IPS DF 6.9 (cell line): ENCODE measurements at regions not wholly inside any gene's neighbourhood (a gene's known extent, or its start where the extent isn't known, plus 50 kb on each side); places are given as distances from the start of the nearest gene placed in this dataset.

Experiments used
- DNase-seq: peaks from one replicate; pipeline ENCODE4 v3.0.0-alpha.2; 2013; ENCODE audit warnings: low read depth, low spot score
- H3K27ac ChIP-seq: one replicate; pipeline ENCODE4 v1.5.1; 2013; ENCODE audit warnings: low read length, control low read depth
- H3K27me3 ChIP-seq: 2 replicates; pipeline ENCODE4 v1.6.1; 2013; ENCODE audit warnings: mild to moderate bottlenecking, low read length; ENCODE audit not compliant: control insufficient read depth, insufficient read depth
- H3K36me3 ChIP-seq: 2 replicates; pipeline ENCODE4 v1.6.1; 2013; ENCODE audit warnings: low read length; ENCODE audit not compliant: control insufficient read depth, insufficient read depth
- H3K4me1 ChIP-seq: 2 replicates; pipeline ENCODE4 v1.6.1; 2013; ENCODE audit warnings: low read length; ENCODE audit not compliant: control insufficient read depth, insufficient read depth
- H3K4me3 ChIP-seq: 2 replicates; pipeline ENCODE4 v1.5.1; 2013; ENCODE audit warnings: mild to moderate bottlenecking, low read length
- H3K9me3 ChIP-seq: 2 replicates; pipeline ENCODE4 v1.6.1; 2013; ENCODE audit warnings: low read length, inconsistent platforms; ENCODE audit not compliant: control insufficient read depth, insufficient read depth
- WGBS: extraction: QIAGEN DNeasy Blood & Tissue Kit; methylation state at CpG from one replicate; pipeline ENCODE4 v1.1.7; 2013; ENCODE audit warnings: mixed read lengths, missing lambda C conversion rate; ENCODE audit not compliant: insufficient read length, insufficient coverage; 5-methylcytosine and 5-hydroxymethylcytosine counted together

DNA sequence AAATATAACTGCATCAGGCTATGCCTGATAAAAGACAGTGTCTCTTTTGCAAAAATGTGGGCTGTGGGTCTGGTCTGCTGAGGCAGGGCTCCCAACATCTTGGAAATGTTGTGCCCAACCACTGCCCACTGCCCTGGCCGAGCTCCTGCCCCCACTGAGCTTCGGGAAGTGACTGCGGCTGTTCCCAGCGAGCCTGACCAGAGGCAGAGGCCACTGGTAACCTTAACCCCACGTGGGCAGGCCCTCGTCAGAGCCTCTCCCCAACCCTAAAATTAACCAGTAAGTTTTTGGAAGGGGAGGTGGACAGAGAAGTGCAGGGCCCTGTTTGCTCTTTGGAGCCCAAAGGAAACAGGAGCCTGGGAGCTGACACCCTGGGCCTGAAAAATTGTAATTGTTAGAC, 225.9 kb downstream of the MAFB start:
- Histone ChIP-seq H3K36me3 (no peaks in the 10 kb centered on the region), H3K27me3 (no peaks in the 10 kb centered on the region), H3K4me1 (no peaks in the 10 kb centered on the region), H3K9me3 (no peaks in the 10 kb centered on the region), H3K27ac (no peak overlapping the region), H3K4me3 (no peak overlapping the region)
- WGBS: no CpG with 5 or more reads among the region's 6 CpGs
- no peak for DNase-seq

DNA sequence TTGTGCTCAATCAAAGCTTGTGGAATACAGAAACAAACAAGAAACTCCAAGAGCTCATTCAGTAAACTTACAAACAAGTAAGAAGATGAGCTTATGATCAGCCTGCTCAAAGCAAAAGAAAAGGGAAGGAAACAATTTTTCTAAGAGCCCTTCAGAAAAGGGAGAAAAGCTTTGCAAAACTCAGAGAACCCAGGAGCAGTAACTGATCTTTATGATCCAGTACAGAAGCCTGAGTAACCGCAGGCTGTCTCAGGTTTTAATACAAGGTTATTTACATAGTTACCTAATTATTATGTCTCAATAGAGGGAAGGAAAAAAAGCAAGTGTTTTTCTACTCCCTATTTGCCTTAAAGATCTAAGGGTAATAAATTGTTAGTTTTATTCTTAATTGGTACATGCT, 226.5 kb downstream of the MAFB start:
- DNase-seq: no peak
- Histone ChIP-seq H3K27ac (no peak overlapping the region), H3K4me3 (no peak overlapping the region), H3K27me3 (no peaks in the 10 kb centered on the region), H3K4me1 (no peaks in the 10 kb centered on the region), H3K36me3 (no peaks in the 10 kb centered on the region), H3K9me3 (no peaks in the 10 kb centered on the region)
- no CpG with 5 or more reads among the region's 1 CpG for WGBS

DNA sequence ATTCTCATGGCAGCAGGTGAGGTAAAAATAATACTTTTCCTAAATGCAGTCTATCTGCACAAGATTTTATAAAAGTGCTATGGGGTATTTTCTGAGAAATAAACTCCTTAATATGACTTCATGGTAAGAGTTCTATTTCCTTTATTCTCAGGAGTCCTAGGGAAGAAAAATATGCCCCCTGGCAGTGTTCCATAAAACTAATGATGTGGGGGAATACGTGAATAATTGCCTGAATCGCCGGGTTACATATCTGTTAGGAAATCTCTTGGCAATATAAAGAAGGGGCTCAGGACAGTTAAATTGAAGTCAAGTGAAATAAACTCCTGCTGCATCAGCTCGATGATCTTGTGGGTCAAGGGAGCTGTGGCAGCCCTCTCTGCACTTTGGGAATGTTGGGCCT, 229.7 kb downstream of the MAFB start:
- Histone ChIP-seq H3K4me3 (no peak overlapping the region), H3K27ac (no peak overlapping the region), H3K27me3 (no peaks in the 10 kb centered on the region), H3K4me1 (no peaks in the 10 kb centered on the region), H3K36me3 (no peaks in the 10 kb centered on the region), H3K9me3 (no peaks in the 10 kb centered on the region)
- DNase-seq: no peak
- WGBS: no CpG with 5 or more reads among the region's 4 CpGs

DNA sequence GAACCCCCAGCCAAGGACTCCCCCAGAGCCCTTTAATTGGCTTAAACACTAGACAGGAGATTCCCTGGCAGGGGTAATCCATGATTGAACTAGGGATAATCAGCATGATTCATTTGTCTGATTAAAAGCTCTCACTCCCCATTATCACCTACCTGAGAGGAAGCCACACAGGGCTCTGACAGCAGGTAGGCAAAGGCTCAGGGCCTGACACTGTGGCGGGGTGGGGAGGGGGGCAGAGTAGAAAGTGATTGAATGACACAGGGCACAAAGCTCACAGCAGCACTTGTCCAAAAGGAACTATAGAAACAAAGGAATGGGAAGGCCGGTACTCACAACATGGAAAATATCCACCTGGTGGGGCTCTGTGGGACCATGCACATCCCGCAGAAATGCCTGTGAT, 231.6 kb downstream of the MAFB start:
- Histone ChIP-seq H3K36me3 (no peaks in the 10 kb centered on the region), H3K27me3 (no peaks in the 10 kb centered on the region), H3K4me1 (no peaks in the 10 kb centered on the region), H3K27ac (no peak overlapping the region), H3K9me3 (no peaks in the 10 kb centered on the region), H3K4me3 (no peak overlapping the region)
- no peak for DNase-seq
- WGBS: no CpG with 5 or more reads among the region's 3 CpGs

DNA sequence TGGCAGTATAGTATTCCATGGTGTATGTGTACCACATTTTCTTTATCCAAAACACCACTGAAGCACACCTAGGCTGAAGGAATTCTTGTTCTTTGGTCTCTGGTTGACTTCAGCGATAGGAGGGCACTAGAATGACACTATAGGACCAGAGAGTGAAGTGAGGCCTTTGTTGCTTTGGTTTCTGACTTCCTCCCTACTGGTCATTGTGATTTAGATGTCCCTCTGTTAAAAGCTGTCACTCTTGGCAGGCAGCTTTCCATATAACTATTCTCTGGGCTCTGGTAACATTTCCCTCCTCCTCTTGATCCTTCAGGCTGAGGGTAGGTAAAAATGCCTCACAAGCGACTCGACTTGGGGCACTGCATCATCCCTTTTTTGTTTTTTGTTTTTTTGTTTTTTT, 236.3 kb downstream of the MAFB start:
- Histone ChIP-seq H3K9me3 (no peaks in the 10 kb centered on the region), H3K27me3 (no peaks in the 10 kb centered on the region), H3K36me3 (no peaks in the 10 kb centered on the region), H3K4me1 (no peaks in the 10 kb centered on the region), H3K4me3 (no peak overlapping the region), H3K27ac (no peak overlapping the region)
- no peak for DNase-seq
- no CpG with 5 or more reads among the region's 3 CpGs for WGBS

DNA sequence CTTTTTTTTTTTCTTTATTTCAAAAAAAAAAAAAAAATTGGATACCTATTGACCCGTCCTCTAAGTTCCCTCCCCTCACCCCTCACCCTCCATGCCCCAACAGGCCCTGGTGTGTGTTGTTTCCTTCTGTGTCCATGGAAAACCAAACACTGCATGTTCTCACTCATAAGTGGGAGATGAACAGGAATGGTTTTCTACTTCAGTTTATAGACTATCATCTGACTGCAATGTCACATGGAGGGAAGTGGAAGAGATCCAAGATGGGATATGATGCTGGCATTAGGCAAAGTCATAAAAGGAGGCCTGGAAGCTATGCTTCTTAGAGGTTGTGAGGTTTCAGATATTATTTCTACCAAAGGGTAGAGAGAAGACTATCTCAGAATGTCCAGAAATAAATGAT, 237.5 kb downstream of the MAFB start:
- no CpG with 5 or more reads among the region's 1 CpG for WGBS
- no peak for DNase-seq
- H3K36me3 ChIP-seq: no peaks in the 10 kb centered on the region
- no peaks in the 10 kb centered on the region for H3K27me3 ChIP-seq
- no peaks in the 10 kb centered on the region for H3K9me3 ChIP-seq
- H3K4me1 ChIP-seq: no peaks in the 10 kb centered on the region
- no peak overlapping the region for H3K4me3 ChIP-seq
- no peak overlapping the region for H3K27ac ChIP-seq

DNA sequence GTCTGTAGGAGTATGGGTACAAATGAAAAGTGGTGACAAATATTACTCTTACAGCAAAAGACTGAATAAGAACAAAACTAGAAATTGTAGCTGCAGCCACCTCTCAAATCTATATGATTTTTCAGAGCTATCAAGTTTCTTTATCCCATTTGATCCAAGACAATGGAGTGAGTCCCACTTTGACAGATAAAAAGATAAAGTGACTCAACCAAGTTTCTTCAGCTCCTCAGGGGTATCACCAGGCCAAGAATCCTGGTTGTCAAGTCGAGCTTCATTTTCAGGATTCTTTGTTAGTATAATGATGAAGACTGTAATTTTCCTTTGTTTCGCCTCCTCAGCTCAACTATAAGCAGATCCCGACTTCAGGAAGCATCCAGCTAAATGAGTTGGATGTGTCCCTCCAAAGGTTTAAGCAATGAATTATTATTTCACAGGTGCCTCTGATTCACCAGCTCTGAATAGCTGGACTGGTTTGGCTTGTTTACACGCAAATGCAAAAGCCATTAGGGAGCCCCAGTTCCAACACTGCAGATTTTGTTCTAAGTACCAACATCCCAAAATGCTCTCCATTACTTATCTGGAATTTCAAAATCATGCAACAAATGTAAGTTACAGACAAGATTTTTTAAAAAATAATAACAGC, 238.9 kb downstream of the MAFB start:
- H3K27ac ChIP-seq: no peak overlapping the region
- H3K36me3 ChIP-seq: no peaks in the 10 kb centered on the region
- no peaks in the 10 kb centered on the region for H3K4me1 ChIP-seq
- WGBS: no CpG with 5 or more reads among the region's 4 CpGs
- no peaks in the 10 kb centered on the region for H3K9me3 ChIP-seq
- no peaks in the 10 kb centered on the region for H3K27me3 ChIP-seq
- no peak for DNase-seq
- H3K4me3 ChIP-seq: no peak overlapping the region

DNA sequence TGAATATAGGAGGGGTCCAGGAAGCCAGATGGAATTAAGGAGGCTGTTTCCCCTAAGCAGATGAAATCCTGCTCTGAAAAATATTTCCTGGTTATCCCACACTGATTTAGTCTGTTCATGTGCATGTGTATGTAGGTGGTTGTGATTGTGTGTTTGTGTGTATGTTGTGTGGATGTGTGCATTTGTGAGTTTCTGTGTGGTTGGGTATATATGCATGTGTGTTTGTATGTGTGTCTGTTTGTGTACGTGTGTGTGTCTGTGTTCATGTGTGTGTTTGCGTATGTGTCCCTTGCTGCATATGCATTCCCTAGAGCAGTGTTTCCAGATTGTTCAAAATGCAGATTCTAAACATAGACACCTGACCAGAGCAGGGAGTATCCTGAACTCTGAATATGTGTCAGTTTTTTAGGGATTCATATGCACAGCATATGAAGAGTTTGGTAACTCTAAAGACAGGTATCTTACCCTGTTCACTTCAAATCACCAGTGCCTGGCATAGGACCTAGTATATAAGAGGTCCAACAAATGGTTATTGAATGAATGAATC, 239.8 kb downstream of the MAFB start:
- no peaks in the 10 kb centered on the region for H3K4me1 ChIP-seq
- no peaks in the 10 kb centered on the region for H3K9me3 ChIP-seq
- no CpG with 5 or more reads among the region's 2 CpGs for WGBS
- no peaks in the 10 kb centered on the region for H3K27me3 ChIP-seq
- no peak overlapping the region for H3K27ac ChIP-seq
- H3K4me3 ChIP-seq: no peak overlapping the region
- H3K36me3 ChIP-seq: no peaks in the 10 kb centered on the region
- DNase-seq: no peak

DNA sequence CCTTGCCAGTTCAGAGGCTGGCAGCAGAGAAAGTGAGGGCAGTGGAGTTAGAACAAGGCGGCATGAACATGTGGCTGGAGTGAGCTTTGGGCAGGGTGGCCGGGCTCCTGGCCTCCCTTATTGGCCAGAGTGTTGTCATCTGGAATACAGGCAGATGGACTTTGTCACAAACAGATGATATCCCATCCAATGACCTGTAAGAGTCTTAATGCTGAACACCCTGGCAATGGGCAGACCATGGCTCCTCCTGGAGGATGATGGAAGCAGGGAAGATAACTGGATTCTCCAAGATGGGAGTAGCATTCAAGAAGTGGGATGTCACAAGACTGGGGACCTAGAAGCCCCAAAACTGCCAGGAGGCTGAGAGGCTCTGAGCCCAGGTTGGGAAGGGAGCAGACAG, 242.1 kb downstream of the MAFB start:
- H3K4me1 ChIP-seq: peaks cover 1% of the 10 kb centered on the region; the same call in 1 of the 2 replicates
- no peaks in the 10 kb centered on the region for H3K27me3 ChIP-seq
- DNase-seq: no peak
- H3K9me3 ChIP-seq: no peaks in the 10 kb centered on the region
- no peaks in the 10 kb centered on the region for H3K36me3 ChIP-seq
- no peak overlapping the region for H3K27ac ChIP-seq
- H3K4me3 ChIP-seq: no peak overlapping the region
- no CpG with 5 or more reads among the region's 2 CpGs for WGBS

DNA sequence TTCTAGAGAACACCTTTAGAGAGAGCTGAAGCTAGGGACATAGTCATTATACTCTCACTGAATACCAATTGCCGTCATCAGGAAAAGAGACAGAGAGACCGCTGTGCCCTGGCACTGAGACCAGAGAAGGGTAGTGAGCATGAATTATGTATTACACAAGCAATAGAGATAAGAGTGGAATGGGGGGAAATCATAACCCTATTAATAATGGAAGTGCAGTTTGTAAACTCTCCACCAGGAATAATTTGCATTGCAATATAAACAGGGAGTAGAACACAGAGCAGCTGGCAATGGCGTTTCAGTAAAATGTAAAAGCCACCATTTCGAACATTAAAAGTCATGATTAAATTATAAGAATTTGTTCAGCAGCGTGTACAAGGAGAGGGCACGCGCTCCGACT, 244.5 kb downstream of the MAFB start:
- WGBS: no CpG with 5 or more reads among the region's 8 CpGs

DNA sequence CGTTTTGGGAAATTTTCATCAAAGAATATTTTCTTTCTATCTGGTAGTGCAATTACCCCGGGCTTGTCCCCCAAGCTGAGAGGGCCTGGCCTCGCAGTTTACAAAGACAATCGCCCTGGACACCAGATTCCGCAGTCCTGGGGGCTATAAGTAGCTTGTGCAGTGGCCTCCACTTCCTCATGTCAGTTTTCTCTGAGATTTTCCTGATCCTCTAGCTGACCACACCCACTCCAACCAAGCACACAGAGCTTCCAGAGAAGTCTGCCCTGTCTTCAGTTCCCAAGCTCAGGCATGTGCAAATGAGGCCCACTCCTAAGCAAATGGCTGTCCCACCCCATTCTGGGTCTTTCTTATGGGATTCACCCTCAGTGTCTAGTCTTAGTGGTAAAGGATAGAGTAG, 245.3 kb downstream of the MAFB start:
- Histone ChIP-seq H3K27ac (no peak overlapping the region), H3K36me3 (no peaks in the 10 kb centered on the region), H3K4me1 (peaks cover 1% of the 10 kb centered on the region; the same call in 1 of the 2 replicates), H3K9me3 (no peaks in the 10 kb centered on the region), H3K27me3 (no peaks in the 10 kb centered on the region), H3K4me3 (no peak overlapping the region)
- no CpG with 5 or more reads among the region's 5 CpGs for WGBS
- no peak for DNase-seq

More for the DNA sequence above, 244.5 kb downstream of the MAFB start:
- H3K36me3 ChIP-seq: no peaks in the 10 kb centered on the region
- no peaks in the 10 kb centered on the region for H3K9me3 ChIP-seq
- no peaks in the 10 kb centered on the region for H3K27me3 ChIP-seq
- no peak overlapping the region for H3K27ac ChIP-seq
- no peak overlapping the region for H3K4me3 ChIP-seq
- DNase-seq: no peak
- H3K4me1 ChIP-seq: peaks cover 1% of the 10 kb centered on the region; the same call in 1 of the 2 replicates
